ENCODE measurements at regions not wholly inside any gene's neighbourhood (a gene's known extent, or its start where the extent isn't known, plus 50 kb on each side); places are given as distances from the start of the nearest gene placed in this dataset.

DNA sequence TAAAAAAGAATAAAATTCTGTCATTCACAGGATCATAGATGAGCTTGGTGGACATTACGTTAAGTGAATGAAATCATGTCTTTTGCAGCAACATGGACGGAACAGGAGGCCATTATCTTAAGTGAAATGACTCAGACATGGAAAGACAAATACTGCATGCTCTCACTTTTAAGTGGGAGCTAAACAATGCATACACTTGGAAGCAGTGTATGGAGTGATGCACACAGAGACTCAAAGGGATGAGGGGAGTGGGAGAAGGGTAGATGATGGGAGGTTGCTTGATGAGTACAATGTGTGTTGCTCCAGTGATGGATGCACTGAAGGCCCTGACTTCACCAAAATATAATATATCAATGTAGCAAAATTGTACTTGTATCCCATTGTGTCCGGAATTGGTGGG, 293.4 kb downstream of the CD109 start:
- TF ChIP-seq CTCF (IDR thresholded peaks at IDR 0.05) = no peak
- no peak for TF ChIP-seq POLR2A (IDR thresholded peaks at IDR 0.05)
- TF ChIP-seq POLR2AphosphoS5 (IDR thresholded peaks at IDR 0.05) = no peak

Data from upper lobe of left lung (tissue), 4 donors.